IPS-18a (cell line): ENCODE measurements at regions not wholly inside any gene's neighbourhood (a gene's known extent, or its start where the extent isn't known, plus 50 kb on each side); places are given as distances from the start of the nearest gene placed in this dataset.
"Not testable (repeated sequence)": the region's sequence is repeated elsewhere in the genome, so short reads cannot be mapped to it uniquely, and the experiment has no call there.

Experiments used
- H3K27ac ChIP-seq: one replicate; pipeline ENCODE4 v1.5.1; 2013; ENCODE audit warnings: low read length
- H3K27me3 ChIP-seq: one replicate; pipeline ENCODE4 v1.6.1; 2013; ENCODE audit warnings: mild to moderate bottlenecking, low read length; ENCODE audit not compliant: control insufficient read depth, insufficient read depth
- H3K36me3 ChIP-seq: one replicate; pipeline ENCODE4 v1.6.1; 2013; ENCODE audit warnings: low read depth, low read length; ENCODE audit not compliant: control insufficient read depth
- H3K4me1 ChIP-seq: one replicate; pipeline ENCODE4 v1.6.1; 2013; ENCODE audit warnings: low read depth, low read length; ENCODE audit not compliant: control insufficient read depth
- H3K4me3 ChIP-seq: one replicate; pipeline ENCODE4 v1.5.1; 2013; ENCODE audit warnings: low read length
- H3K9ac ChIP-seq: one replicate; pipeline ENCODE4 v1.6.1; 2013; ENCODE audit warnings: mild to moderate bottlenecking, low read length, moderate library complexity
- H3K9me3 ChIP-seq: one replicate; pipeline ENCODE4 v1.6.1; 2013; ENCODE audit warnings: low read depth, low read length; ENCODE audit not compliant: control insufficient read depth

DNA sequence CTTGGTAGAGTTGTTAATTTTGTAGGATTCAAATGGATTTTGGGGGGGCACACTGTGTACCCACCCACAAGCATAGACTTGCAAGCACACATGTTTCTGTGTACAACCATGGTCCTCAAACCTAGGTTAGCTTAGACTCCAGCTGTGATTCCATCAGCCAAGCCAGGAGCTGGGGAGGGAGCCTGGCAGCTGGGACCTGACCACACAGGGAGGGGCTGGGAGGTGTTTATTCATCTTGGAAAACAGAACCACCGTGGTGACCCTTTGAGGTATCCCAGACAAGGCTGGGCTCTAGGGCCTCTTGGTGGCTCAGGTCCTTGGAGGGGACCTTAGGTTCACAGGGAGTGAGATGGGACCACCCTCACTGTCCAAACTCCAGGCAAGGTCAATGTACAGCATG, 410.3 kb downstream of the NEBL start:
- Histone ChIP-seq H3K4me3 (no peak overlapping the region), H3K27ac (no peak overlapping the region), H3K9me3 (peaks cover 2% of the 10 kb centered on the region), H3K9ac (no peak overlapping the region), H3K27me3 (no peaks in the 10 kb centered on the region), H3K4me1 (no peaks in the 10 kb centered on the region), H3K36me3 (no peaks in the 10 kb centered on the region)

DNA sequence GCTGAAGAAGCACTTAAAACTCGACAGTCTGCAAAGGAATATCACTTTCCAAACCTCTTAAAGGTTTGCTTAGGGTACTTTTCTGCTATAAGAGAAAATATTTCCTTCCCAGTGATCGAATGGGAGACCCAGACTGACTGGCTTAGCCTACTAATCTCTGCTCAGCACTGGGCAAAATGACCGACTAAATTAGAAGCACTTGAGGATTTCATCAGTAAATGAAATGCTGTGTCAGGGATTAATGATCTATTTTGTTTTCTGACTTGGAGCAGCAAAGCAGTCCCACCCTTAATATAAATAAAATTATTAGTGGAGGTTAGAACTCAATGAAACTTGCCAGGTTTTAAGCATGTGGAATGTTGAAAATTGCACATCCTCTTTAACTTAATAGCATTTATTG, 411.6 kb downstream of the NEBL start:
- no peaks in the 10 kb centered on the region for H3K27me3 ChIP-seq
- peaks cover 3% of the 10 kb centered on the region for H3K9me3 ChIP-seq
- H3K36me3 ChIP-seq = no peaks in the 10 kb centered on the region
- H3K27ac ChIP-seq = no peak overlapping the region
- no peak overlapping the region for H3K4me3 ChIP-seq
- no peak overlapping the region for H3K9ac ChIP-seq
- H3K4me1 ChIP-seq = no peaks in the 10 kb centered on the region

DNA sequence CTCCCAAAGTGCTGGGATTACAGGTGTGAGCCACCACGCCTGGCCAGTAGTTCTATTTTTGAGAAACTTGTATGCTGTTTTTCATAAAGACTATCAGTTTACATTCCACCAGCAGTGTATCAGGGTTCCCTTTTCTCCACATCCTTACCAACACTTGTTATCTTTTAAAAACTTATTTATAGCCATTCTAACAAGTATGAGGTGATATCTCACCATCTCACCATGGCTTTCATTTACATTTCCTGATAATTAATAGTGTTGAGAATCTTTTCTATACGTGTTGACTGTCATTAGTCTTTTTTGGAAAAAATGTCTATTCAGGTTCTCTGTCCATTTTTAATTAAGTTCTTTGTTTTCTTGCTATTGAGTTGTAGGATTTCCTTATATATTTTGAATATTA, 416.1 kb downstream of the NEBL start:
- Histone ChIP-seq H3K4me1 (no peaks in the 10 kb centered on the region), H3K36me3 (no peaks in the 10 kb centered on the region), H3K27me3 (no peaks in the 10 kb centered on the region), H3K27ac (no peak overlapping the region), H3K4me3 (no peak overlapping the region), H3K9me3 (peaks cover 3% of the 10 kb centered on the region), H3K9ac (no peak overlapping the region)

DNA sequence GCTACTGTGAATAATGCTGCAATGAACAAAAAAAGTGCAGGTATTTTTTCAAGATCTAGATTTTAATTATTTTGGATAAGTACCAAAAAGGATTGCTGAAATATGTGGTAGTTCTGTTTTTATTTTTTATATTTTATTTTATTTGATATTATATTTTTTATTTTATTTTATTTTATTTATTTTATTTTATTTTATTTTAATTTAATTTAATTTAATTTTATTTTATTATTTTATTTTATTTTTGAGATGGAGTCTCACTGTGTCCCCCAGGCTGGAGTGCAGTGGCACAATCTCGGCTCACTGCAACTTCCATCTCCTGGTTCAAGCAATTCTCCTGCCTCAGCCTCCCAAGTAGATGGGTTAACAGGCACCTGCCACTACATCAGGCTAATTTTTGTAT, 416.5 kb downstream of the NEBL start:
- not testable (repeated sequence) for H3K9me3 ChIP-seq, H3K4me3 ChIP-seq, H3K4me1 ChIP-seq, H3K9ac ChIP-seq, H3K27me3 ChIP-seq, H3K27ac ChIP-seq, H3K36me3 ChIP-seq

DNA sequence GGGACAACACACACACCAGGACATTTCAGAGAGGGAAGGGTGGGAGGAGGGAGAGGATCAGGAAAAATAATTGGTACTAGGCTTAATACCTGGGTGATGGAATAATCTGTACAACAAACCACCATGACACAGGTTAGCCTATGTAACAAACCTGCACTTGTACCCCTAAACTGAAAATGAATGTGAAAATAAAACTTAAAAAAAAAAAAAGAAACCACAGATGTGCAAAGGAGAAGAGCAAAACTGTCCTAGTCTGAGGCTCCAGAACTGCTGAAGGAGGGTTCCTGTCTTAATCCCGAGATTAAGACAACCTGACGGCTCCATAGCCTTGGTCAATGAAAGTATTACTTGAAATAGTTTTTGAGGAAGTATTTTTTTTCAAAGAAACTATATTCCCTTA, 423.0 kb downstream of the NEBL start:
- no peaks in the 10 kb centered on the region for H3K9me3 ChIP-seq
- no peak overlapping the region for H3K4me3 ChIP-seq
- H3K4me1 ChIP-seq = no peaks in the 10 kb centered on the region
- H3K9ac ChIP-seq = no peak overlapping the region
- H3K36me3 ChIP-seq = no peaks in the 10 kb centered on the region
- H3K27me3 ChIP-seq = no peaks in the 10 kb centered on the region
- H3K27ac ChIP-seq = no peak overlapping the region

DNA sequence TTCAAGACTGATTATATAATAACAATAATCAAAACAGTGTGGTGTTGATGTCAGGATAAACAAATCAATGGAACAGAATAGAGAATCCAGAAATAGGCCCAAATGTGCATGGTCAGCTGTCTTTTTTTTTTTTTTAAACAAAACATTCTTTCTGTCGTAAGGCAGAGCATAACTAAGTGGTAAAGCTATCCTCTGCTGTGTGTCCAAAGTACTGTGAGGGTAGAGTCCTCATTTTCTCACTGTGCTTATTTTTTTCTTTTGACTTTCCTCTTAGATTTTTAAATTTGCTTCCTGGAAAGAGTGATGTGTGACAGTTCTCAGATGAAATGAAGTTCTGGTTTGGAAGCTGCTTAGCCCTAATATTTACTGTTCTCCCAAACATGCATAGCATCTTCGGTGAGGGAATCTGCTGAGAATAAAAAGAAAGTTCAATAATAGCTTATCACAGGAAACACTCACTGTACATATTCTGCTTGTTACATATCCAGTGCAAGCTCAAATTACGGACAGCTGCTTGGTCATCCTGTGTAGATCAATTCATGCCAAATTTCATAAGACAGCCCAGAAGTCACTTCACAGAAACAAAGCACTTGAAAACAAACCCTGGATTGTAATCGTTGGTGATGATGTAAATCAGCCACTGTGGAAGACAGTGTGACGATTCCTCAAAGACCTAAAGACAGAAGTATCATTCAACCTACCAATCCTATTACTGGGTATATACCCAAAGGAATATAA, 423.9 kb downstream of the NEBL start:
- Histone ChIP-seq H3K4me1 (no peaks in the 10 kb centered on the region), H3K9ac (no peak overlapping the region), H3K27ac (no peak overlapping the region), H3K36me3 (no peaks in the 10 kb centered on the region), H3K27me3 (no peaks in the 10 kb centered on the region), H3K9me3 (no peaks in the 10 kb centered on the region), H3K4me3 (no peak overlapping the region)

DNA sequence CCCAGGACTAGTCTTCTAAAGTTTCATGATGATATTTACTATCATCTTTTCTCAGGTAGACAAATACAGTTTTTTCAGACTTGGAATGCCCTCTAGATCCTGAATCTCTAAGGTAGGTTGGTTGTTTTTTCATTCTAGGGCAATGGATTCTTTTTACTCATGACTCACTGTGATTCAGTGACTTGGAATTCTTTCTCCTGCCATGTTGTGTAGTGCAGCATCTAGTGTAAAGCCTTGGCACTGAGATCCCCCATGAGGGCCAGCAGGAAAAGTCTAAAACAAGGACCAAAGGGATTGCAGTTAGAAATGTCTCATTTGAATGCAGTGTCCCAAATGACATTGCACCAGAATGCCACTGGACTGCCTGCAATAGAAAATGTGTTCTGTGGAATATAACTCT, 430.4 kb downstream of the NEBL start:
- Histone ChIP-seq H3K27ac (no peak overlapping the region), H3K36me3 (no peaks in the 10 kb centered on the region), H3K4me1 (no peaks in the 10 kb centered on the region), H3K9ac (no peak overlapping the region), H3K27me3 (no peaks in the 10 kb centered on the region), H3K4me3 (no peak overlapping the region), H3K9me3 (peaks cover 8% of the 10 kb centered on the region)

DNA sequence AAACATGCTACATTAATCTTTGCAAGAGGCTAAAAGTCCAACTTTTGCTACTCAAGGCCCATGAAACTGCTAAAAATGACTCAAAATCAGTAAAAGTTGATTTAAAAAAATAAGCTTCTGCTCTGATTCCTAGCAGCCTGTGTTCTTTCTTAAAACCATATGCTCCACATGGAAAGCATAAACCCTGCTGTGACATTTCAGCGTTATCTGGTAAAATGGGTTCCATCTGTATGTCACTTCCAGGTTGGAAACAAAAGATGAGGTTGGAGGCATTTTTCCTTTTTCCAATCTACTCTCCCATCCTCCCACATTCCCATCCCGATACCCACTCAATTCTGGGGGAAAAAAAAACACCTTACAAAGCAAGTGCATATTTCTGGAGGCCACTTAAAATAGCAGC, 439.5 kb downstream of the NEBL start:
- Histone ChIP-seq H3K9ac (no peak overlapping the region), H3K36me3 (no peaks in the 10 kb centered on the region)

DNA sequence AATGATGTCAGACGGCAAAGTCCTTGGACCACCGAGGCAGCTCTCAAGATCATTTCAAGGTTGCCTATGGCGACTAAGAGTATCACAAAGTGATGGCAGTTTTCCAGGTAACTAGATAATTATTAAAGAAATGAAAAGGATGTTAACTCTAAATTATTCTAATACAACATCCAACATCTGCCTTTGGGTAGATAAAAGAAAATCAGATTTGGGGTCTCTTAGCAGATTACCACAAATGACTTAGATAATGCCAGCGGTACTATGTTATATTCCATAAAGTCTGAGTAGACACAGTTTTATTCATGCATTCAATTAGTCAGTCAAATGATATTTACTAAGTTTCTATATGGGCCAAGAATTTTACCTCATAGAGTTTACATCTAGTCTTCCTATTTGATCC, 441.3 kb downstream of the NEBL start:
- no peak overlapping the region for H3K27ac ChIP-seq
- H3K27me3 ChIP-seq = no peaks in the 10 kb centered on the region
- H3K9ac ChIP-seq = no peak overlapping the region
- H3K4me1 ChIP-seq = peaks cover 6% of the 10 kb centered on the region
- H3K4me3 ChIP-seq = no peak overlapping the region
- H3K36me3 ChIP-seq = no peaks in the 10 kb centered on the region
- no peaks in the 10 kb centered on the region for H3K9me3 ChIP-seq

More for the DNA sequence above, 439.5 kb downstream of the NEBL start:
- Histone ChIP-seq H3K9me3 (no peaks in the 10 kb centered on the region), H3K27ac (no peak overlapping the region), H3K4me3 (no peak overlapping the region), H3K4me1 (peaks cover 6% of the 10 kb centered on the region), H3K27me3 (no peaks in the 10 kb centered on the region)

DNA sequence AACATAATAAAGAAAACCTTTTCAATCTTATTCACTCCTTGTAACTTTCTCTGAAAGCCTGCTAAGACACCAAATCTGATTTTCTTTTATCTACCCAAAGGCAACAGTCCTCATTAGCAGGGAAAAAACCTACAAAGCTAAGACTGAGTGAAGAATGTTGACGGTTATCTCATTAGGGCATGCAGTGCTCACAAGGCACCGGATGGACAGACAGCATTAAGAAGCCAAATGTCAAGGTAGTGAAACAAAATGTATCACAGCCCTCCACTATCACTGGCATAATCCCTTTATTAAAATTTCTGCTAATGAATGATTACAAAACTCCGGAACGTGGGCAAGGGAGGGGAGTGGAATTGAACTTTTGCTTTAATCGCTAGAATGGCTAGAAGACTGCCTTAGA, 442.8 kb downstream of the NEBL start:
- Histone ChIP-seq H3K9ac (no peak overlapping the region), H3K27me3 (no peaks in the 10 kb centered on the region), H3K36me3 (no peaks in the 10 kb centered on the region), H3K9me3 (no peaks in the 10 kb centered on the region), H3K4me3 (no peak overlapping the region), H3K4me1 (peaks cover 6% of the 10 kb centered on the region), H3K27ac (no peak overlapping the region)

DNA sequence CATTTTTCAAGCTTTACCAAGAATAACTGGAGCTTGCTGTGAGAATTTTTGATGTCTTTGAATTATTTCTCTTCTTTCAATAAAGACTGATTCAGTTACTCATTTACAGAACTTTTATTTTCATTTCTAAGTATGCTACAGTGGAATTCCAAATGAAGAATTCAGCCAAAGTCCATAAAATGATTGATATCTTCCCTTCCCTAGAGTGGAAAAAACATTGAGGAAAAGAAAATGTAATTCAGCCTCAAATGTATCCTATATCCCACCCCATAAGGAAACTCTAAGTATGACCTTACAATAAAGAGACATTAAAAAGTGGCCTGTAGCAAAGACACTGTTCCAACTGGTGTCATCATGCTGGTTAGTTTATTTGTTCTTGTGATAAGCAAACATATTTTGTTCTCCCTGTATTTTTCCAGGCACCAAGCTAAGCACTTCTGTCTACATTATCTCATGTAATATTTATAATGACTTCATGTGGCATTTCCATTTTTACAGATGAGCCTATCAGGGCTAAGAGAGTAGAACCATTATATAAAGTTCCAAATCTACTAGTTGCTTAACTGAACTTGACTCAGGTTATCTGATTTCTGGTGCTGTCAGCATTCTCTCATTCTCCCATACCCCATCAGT, 450.4 kb downstream of the NEBL start:
- peaks cover 7% of the 10 kb centered on the region for H3K4me1 ChIP-seq
- no peaks in the 10 kb centered on the region for H3K9me3 ChIP-seq
- H3K9ac ChIP-seq = no peak overlapping the region
- H3K27ac ChIP-seq = no peak overlapping the region
- H3K27me3 ChIP-seq = no peaks in the 10 kb centered on the region
- H3K36me3 ChIP-seq = no peaks in the 10 kb centered on the region
- no peak overlapping the region for H3K4me3 ChIP-seq

DNA sequence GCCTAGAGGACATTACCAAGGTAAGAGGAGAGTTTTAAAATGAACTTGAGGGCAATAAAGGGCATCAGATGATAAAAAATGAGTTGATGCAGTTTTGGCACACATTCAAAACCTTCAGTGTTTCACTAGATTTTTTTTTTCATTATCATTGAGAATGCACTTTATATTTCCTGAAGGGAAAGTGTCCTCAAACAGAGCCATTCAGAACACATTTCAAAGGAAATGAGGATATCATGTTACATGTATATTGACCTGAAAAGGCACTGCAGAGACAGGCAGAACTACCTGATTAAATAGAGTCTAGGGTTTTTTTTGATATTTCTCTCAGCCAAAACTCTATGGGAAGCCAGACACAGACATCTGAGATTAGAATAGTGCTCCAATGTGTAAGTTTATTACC, 454.0 kb downstream of the NEBL start:
- Histone ChIP-seq H3K9me3 (peaks cover 3% of the 10 kb centered on the region), H3K27me3 (no peaks in the 10 kb centered on the region), H3K4me3 (no peak overlapping the region), H3K27ac (no peak overlapping the region), H3K4me1 (peaks cover 7% of the 10 kb centered on the region), H3K9ac (no peak overlapping the region), H3K36me3 (no peaks in the 10 kb centered on the region)
